GM12878 (cell line): ENCODE measurements at regions not wholly inside any gene's neighbourhood (a gene's known extent, or its start where the extent isn't known, plus 50 kb on each side); places are given as distances from the start of the nearest gene placed in this dataset.

Experiments
- ATAC-seq: fragments of 200-7000 bp; cut with Tn5 transposase; 3 replicates; pipeline ENCODE4 v1.9.1; 2020; ENCODE audit warnings: mild to moderate bottlenecking, moderate library complexity
- BruUV-seq: library from RNA; stranded (reverse); fragments of 400-500 nt; replicated peaks from 2 replicates; lab custom pipeline; 2021; lab: Mats Ljungman, UMichigan
- CTCF ChIA-PET: fragments of 300-600 bp; sonication (Branson Sonifier 250); formaldehyde crosslinking; extraction: SDS; loops from one replicate; lab custom pipeline; 2021; ENCODE audit warnings: inconsistent platforms; lab: Yijun Ruan, JAX
- POLR2A ChIA-PET: fragments of 350-600 bp; formaldehyde crosslinking; extraction: SDS; loops from one replicate; lab custom pipeline; 2021; ENCODE audit warnings: inconsistent platforms; lab: Charles Lee
- RAD21 ChIA-PET: fragments of 300-600 bp; sonication (Branson Sonifier 250); formaldehyde crosslinking; loops from one replicate; lab custom pipeline; 2023; ENCODE audit warnings: antibody characterized with exemption; ENCODE audit not compliant: unreplicated experiment; lab: Charles Lee
- SMC1A ChIA-PET: fragments of 300-600 bp; sonication (Branson Sonifier 250); formaldehyde crosslinking; loops from one replicate; lab custom pipeline; 2023; ENCODE audit not compliant: unreplicated experiment, uncharacterized antibody; lab: Charles Lee
- DNase-seq: peaks from one replicate; pipeline ENCODE4 v3.0.0-alpha.2; 2011; ENCODE audit warnings: low read depth, low spot score
- FAIRE-seq: peaks from 3 replicates; lab custom pipeline; 2011; peaks lifted over from hg19 to GRCh38; lab: Jason Lieb, UNC
- H2AFZ ChIP-seq: 2 replicates; pipeline ENCODE4 v1.6.0; 2011; ENCODE audit warnings: low read depth, low read length, control low read depth; ENCODE audit not compliant: control insufficient read depth
- H3K27ac ChIP-seq: 2 replicates; pipeline ENCODE4 v1.5.1; 2011; ENCODE audit warnings: control low read depth; ENCODE audit not compliant: control insufficient read depth, insufficient read depth
- H3K27me3 ChIP-seq, 2 experiments: replicated peaks in 1 of 2; 2 replicates each; pipeline versions ENCODE4 v1.6.0 to v1.6.1; 2011; ENCODE audit warnings: low read length in 1 of 2; ENCODE audit not compliant: control insufficient read depth in 2 of 2, insufficient read depth in 2 of 2
- H3K36me3 ChIP-seq, 2 experiments: 2 replicates each; pipeline ENCODE4 v1.5.1; 2011; ENCODE audit warnings: low read length in 1 of 2; ENCODE audit not compliant: control insufficient read depth in 2 of 2, insufficient read depth in 2 of 2
- H3K4me1 ChIP-seq: 2 replicates; pipeline ENCODE4 v1.6.1; 2011; ENCODE audit warnings: mild to moderate bottlenecking, low read length, moderate library complexity, mixed read lengths; ENCODE audit not compliant: control insufficient read depth, insufficient read depth
- H3K4me2 ChIP-seq: 2 replicates; pipeline ENCODE4 v1.6.0; 2011; ENCODE audit warnings: control low read depth; ENCODE audit not compliant: control insufficient read depth, insufficient read depth
- H3K4me3 ChIP-seq: fragments of 200-600 bp; sonication (generic); 2 replicates; pipeline ENCODE4 v1.5.1; 2016
- H3K79me2 ChIP-seq: 2 replicates; pipeline ENCODE4 v1.6.0; 2011; ENCODE audit warnings: low read length; ENCODE audit not compliant: control insufficient read depth, insufficient read depth
- H3K9ac ChIP-seq: 2 replicates; pipeline ENCODE4 v1.8.0; 2011; ENCODE audit warnings: low read length, control low read depth, mixed read lengths; ENCODE audit not compliant: control insufficient read depth, insufficient read depth
- H3K9me3 ChIP-seq: replicated peaks from 3 replicates; pipeline ENCODE4 v1.5.1; 2011; ENCODE audit warnings: mild to moderate bottlenecking, low read length; ENCODE audit not compliant: control insufficient read depth, insufficient read depth
- H4K20me1 ChIP-seq: 2 replicates; pipeline ENCODE4 v1.6.0; 2011; ENCODE audit not compliant: control insufficient read depth, insufficient read depth
- FOS ChIP-seq: IDR thresholded peaks from 3 replicates; pipeline ENCODE4 v1.6.1; 2011; ENCODE audit warnings: borderline replicate concordance; ENCODE audit not compliant: insufficient read length; ENCODE audit errors: extremely low read depth
- JUND ChIP-seq: IDR thresholded peaks from 2 replicates; pipeline ENCODE4 v1.6.1; 2012; ENCODE audit warnings: low read depth, mild to moderate bottlenecking, low read length, improper control_type of control experiment, moderate library complexity
- NFYA ChIP-seq: IDR thresholded peaks from 2 replicates; pipeline ENCODE4 v1.6.1; 2011; ENCODE audit warnings: low read depth, mild to moderate bottlenecking, low read length, improper control_type of control experiment, borderline replicate concordance
- POLR2AphosphoS2 ChIP-seq: IDR thresholded peaks from 2 replicates; pipeline ENCODE4 v1.6.1; 2011; ENCODE audit warnings: low read depth, mild to moderate bottlenecking, low read length, improper control_type of control experiment, moderate library complexity
- TBL1XR1 ChIP-seq: IDR thresholded peaks from 2 replicates; pipeline ENCODE4 v1.6.1; 2012; ENCODE audit warnings: low read depth, low read length, improper control_type of control experiment
- TCF7 ChIP-seq: IDR thresholded peaks from 2 replicates; pipeline ENCODE4 v1.6.1; 2014; ENCODE audit warnings: antibody characterized with exemption, borderline replicate concordance
- ZBED1 ChIP-seq: IDR thresholded peaks from 2 replicates; pipeline ENCODE4 v1.6.1; 2016; ENCODE audit warnings: borderline replicate concordance
- ZNF207 ChIP-seq: fragments of 450-650 bp; IDR thresholded peaks from 2 replicates; pipeline ENCODE4 v1.6.1; 2014; ENCODE audit warnings: antibody characterized with exemption, mild to moderate bottlenecking, borderline replicate concordance
- ZNF384 ChIP-seq: IDR thresholded peaks from 2 replicates; pipeline ENCODE4 v1.6.1; 2012; ENCODE audit warnings: low read depth, mild to moderate bottlenecking, low read length, improper control_type of control experiment, borderline replicate concordance
- WGBS: methylation state at CpG from one replicate; pipeline ENCODE4 v1.1.6; 2016; ENCODE audit warnings: low lambda C conversion rate; ENCODE audit not compliant: insufficient replicate concordance, insufficient coverage; ENCODE audit errors: missing lambda C conversion rate; 5-methylcytosine and 5-hydroxymethylcytosine counted together
- in situ Hi-C: fragments of 300-500 bp; cut with MboI; formaldehyde crosslinking; loops from 9 replicates; pipeline ENCODE4 v1.14.3; 2018; ENCODE audit warnings: mixed read lengths
- intact Hi-C: fragments of 100-400 bp; cut with micrococcal nuclease; formaldehyde crosslinking; loops from one replicate; pipeline ENCODE4 v1.14.2; 2022; ENCODE audit not compliant: unreplicated experiment

DNA sequence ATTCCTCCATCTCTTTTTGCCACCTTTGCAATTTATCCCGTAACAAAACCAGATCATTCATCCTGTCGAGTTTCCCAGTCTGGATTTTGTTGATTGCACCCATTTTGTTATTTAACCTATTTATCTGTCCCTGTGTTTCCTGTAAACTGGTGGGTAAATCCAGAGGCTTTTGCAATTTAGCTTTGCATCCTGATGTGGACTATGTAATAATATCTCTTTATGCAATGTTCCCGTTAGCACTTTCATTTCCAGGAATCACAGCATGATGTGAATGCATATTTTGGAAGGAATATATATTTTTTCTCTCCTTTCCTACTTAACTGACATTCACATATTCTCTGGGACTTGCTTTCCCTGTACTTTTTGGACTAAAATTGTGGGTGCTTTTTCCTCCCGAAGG, 240.3 kb upstream of the GAS1 start:
- Histone ChIP-seq H3K79me2 (no peaks in the 10 kb centered on the region), H3K27me3 (no peaks in the 10 kb centered on the region; a peak in 1 of 4 replicates), H3K4me3 (no peak overlapping the region), H3K4me2 (no peak overlapping the region), H3K36me3 (no peaks in the 10 kb centered on the region), H3K9me3 (no peaks in the 10 kb centered on the region; the same call in 2 of the 3 replicates), H2AFZ (no peak overlapping the region), H3K4me1 (no peaks in the 10 kb centered on the region)
- no peak for DNase-seq
- intact Hi-C loops = no loop called here
- POLR2A ChIA-PET = no interaction called here
- RAD21 ChIA-PET = no interaction called here
- no TSS peak for BruUV-seq
- SMC1A ChIA-PET = interaction anchor here (0.5 kb wide), 1 partner anchor 16 kb away, joined by 3 read pairs; no protein-coding TSS in a partner anchor
- ATAC-seq = no peak
- FAIRE-seq = no peak
- 7% methylated on average over 4 of the region's 4 CpGs for WGBS
- TF ChIP-seq NFYA = no peak
- no peak for TF ChIP-seq ZBED1
- TF ChIP-seq ZNF207 = no peak
- TF ChIP-seq TCF7 = no peak
- no peak for TF ChIP-seq TBL1XR1
- no peak for TF ChIP-seq JUND
- TF ChIP-seq ZNF384 = no peak
- no peak for TF ChIP-seq POLR2AphosphoS2
- no peak for TF ChIP-seq FOS
- TF ChIP-seq, all 136 proteins: peak for 0
- H3K9ac ChIP-seq = no peak overlapping the region
- CTCF ChIA-PET = interaction anchor here (1.0 kb wide), 1 partner anchor 774 kb away, joined by 4 read pairs; no protein-coding TSS in a partner anchor
- no peak overlapping the region for H3K27ac ChIP-seq
- in situ Hi-C loops = no loop called here
- H4K20me1 ChIP-seq = no peaks in the 10 kb centered on the region
